Fibroblast of skin of back (primary cell): ENCODE measurements at regions not wholly inside any gene's neighbourhood (a gene's known extent, or its start where the extent isn't known, plus 50 kb on each side); places are given as distances from the start of the nearest gene placed in this dataset.
A peak's percentile ranks its signal among the peaks of the same experiment; 100 is the strongest.

Experiments used
- DNase-seq: peaks from one replicate; pipeline ENCODE4 v3.0.0-alpha.2; 2013

DNA sequence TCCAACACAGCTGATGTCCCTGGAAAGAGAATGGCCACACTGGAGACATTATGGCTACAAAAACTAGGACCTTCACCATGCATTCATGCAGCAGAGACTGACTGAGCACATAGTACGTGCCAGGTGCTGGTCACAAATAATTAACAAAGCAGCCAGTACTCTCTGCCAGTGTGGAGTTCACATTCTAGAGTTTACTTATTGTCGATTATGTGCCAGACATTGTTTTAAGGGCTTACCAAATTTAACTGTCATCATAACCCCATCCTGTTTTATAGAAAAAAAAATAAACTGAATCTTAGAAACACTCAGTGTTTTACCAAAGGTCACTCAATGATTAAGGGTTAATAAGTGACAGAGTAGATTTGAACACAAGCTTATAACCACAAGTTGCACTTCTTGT, 143.3 kb downstream of the RRAGC start:
- no peak for DNase-seq

DNA sequence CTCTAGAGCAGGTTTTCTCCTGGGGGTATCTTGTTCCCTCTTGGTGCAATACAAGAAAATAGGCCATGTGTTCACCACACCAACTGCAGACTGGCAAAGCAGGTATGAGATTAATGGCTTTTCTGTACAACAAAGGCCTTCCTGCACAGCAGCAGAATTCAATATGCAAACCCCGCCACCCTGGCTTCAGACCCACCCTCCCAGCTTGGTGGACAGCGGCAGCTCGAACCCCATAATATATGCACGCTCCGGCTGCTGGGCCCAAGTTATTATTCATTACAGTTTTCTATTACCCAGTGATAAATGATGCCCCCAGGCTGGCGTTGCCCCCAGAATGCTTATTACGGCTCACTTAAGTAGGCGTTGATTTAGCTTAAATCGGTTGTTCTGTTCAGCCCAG, 144.2 kb downstream of the RRAGC start:
- no peak for DNase-seq

DNA sequence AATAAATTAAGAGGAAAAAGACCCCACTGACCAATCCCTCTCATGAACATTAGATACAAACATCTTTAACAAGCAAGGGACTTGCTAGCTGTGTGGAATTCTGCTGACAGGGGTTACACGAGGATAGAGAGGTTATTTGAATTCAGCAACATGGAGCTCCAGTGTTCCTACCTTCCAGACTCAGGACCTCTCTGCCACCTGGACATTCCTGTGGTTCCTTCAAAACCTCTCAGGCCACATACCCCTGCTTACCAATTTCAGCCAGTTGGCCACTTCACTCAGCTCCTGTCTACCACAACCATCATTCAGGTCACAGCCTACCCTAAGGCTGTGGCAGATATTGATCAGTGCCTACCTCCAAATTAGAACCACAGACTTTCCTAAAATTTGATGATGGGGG, 147.5 kb downstream of the RRAGC start:
- DNase-seq = no peak

DNA sequence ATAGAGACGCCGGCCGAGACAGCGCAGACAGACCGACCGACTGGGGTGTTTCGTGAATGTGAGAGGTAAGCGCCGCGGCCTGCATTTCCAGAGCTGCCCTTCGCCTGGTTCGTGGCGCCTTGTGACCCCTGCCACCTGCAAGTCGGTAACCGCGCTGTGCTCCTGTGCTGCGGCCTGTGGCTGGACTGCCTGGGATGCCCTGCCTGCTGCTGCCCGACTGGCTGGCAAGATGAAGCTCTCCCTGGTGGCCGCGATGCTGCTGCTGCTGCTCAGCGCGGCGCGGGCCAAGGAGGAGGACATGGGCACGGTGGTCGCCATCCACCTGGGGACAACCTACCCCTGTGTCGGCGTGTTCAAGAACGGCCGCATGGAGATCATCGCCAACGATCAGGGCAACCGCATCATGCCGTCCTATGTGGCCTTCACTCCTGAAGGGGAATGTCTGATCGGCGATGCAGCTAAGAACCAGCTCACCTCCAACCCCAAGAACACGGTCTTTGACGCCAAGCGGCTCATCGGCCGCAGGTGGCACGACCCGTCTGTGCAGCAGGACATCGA, 150.8 kb downstream of the RRAGC start:
- no peak for DNase-seq

- DNase-seq = no peak
These were observed 158.5 kb downstream of the RRAGC start for GRCh38 chr1:38701088-38701487.

- DNase-seq = no peak
These were observed 159.5 kb downstream of the RRAGC start for GRCh38 chr1:38700077-38700470.

- DNase-seq = no peak
These were observed 160.1 kb downstream of the RRAGC start for GRCh38 chr1:38699330-38700076.

DNA sequence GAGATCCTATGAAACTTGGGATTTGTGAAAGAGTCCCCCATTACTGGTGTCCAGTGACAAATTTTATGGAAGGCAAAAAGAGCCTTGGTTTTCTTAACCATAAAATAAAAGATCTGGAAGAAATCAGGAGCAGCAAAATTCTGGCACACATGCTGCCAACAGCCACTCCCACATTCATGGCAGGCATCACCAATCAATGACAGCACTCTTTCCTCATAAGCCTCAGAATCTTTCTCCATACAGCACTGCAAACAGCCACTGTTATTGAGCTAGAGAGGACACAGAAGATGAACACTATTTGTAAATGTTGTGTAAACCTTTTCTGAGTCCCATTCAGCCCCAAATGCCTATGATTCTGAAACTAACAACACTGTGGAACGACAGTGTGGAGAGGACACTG, 162.2 kb downstream of the RRAGC start:
- DNase-seq = no peak

- DNase-seq = no peak
These were observed 163.2 kb downstream of the RRAGC start for GRCh38 chr1:38696371-38696770.

DNA sequence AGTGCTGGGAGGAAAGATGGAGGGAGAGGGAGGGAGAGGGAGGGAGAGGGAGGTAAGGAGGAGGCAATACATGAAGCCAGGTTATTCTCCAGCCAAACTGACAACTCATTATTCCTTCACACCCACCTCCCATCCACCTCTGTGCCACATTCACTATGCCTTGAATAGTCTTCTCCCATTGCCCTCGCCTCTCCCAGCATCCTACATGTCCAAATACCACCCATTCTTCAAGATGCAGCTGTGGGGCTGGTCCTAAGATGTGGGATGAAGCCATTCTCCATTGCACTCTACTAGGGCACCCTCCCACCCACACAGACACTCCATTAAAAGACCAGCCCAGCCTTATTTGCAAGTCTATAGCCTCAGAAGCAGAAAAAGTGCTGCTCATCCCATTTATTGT, 165.8 kb downstream of the RRAGC start:
- no peak for DNase-seq

GRCh38 chr1:38693031-38693430, 166.5 kb downstream of the RRAGC start:
- no peak for DNase-seq

DNA sequence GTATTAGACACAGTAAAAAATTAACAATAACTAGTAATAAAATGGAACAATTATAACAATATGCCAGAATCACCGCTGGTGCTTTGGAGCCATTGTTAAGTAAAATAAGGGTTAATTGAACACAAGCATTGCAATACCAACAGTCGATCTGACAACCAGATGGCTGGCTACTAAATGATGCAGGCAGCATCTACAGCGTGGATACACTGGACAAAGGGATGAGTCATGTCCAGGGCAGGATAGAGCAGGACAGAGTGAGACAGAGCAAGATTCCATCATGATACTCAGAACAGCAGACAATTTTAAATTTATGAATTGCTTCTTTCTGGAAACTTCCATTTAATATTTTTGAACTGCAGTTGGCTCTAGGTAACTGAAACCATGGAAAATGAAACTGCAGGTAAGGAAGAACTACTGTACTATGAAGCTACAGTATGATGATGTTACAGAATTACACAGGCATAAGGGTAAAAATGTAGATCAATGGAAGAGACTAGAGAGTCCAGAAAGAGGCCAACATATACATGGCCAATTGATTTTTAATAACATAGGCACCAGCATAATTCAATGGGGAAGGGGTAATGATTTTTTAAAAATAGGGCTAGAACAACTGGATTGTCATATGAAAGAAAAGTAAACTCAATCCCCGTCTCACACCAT, 168.7 kb downstream of the RRAGC start:
- DNase-seq = no peak

DNA sequence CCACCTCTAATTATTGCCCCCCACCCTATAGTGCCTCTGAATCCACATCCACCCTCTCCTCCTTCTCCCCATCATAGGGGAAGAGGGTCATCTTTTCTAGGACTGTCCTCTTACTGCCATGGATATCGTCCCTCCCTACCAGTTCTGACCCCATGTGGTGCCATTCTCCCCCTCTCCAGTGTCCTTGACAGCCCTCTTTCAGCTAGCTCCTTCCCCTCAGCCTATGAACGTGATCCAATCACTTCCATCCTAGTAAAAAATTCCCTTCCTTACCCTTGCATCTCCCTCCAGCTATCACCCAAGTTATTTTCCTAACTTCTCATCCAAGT, 172.7 kb downstream of the RRAGC start:
- DNase-seq = no peak

DNA sequence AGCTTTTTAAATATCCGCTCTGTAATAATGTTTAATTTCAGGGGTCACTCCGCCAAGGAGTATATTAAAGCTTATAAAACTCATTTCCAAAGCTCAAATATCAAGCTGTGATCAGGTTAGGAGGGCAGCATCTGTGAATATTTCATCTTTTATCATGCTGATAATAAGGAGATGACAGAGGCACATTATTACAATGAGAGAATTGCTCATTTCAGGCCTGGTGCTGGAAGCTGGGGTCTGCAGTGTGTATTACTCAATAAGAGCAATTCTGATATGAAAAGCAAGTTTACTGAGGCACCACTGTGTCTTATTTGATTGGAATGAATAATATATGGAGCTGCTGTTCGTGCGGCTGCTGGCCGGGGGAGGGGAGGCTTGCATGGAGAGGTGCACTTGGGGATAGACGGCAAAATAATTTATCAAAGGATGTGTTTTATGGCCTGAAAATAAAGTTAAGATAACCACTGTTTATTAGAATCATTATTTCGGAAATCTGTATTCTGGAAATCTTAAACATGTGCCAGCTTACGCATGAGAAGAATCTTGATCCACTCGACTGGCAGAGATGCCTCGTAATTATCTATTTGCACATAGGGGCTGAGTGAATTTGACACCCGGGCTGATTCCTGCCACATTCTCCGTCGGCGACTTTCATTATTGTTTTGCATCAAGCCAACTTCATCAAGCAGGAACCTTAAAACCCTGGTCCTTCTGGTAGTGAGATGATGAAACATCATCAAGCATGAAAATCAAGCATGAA, 173.2 kb downstream of the RRAGC start:
- no peak for DNase-seq

- DNase-seq = no peak
These were observed 174.2 kb downstream of the RRAGC start for GRCh38 chr1:38685388-38685787.

DNA sequence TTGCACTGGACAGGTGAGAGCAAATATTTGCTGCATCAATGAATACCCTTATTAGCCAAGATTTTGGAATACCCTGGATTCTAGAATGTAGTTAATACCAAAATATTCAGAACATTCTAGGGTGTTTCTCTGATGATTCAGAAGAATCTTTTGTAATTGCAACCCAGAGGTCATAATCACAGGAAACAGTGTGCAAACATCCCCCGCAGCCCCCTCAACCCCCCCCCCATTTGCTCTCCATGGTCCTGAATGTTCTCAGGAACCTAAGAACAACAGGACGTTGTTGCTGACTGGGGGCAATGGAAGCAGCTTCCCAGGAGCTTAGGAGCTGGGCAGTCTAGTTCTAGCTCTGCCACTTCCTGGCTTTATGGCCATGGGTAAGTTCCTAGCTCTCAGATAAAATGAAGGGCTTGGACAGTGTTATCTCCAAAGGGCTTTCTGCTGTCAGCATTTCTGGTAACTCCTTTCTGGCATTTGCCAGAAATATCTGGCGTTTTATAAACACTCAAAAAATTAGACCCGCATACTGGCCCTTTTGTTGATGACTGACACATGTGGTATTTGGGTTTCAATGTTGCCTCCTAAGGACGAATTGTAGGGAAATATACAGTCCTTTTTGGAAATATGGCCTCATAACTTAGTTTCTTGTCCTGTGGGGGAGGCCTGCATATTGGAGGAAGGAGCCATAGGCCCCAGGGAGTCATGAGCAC, 178.6 kb downstream of the RRAGC start:
- DNase-seq = peak; percentile 4

DNA sequence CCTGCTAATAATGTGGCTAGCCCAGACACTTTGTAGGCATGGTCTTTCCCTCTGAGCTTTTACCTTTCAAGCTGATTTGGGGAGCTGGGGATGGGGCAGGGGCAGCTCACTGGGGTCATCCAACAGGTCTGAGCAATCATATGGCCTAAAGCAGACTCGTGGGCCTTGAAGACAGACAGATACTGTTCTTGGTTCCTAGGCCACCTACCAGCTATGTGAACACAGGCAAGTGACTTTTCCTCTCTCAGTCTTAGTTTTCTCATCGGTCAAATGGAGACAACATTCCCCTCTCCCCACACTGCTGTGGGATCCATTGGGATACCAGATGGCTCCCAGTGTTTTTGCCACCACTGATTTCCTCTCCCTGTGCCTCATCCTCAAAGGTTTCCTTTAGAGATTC, 181.8 kb downstream of the RRAGC start:
- no peak for DNase-seq

DNA sequence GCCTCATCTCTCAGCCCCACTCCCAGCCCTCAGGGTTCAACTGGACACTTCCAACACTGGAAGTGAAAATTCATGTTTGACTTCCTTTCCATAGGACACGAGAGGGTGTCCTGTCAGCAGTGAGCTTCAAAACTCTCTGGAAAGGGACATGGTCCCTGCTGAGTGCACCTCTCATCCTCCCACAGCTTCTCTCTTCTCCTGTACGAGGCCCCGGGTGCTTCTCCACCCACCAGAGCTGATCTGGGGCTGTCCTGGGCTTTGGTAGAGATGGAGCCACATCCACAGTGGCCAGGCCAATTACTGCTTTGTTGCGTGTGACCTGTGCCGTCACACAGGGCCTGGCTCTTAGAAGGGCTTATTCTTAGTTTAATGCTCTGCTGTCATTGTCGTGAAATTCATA, 182.3 kb downstream of the RRAGC start:
- DNase-seq = no peak

DNA sequence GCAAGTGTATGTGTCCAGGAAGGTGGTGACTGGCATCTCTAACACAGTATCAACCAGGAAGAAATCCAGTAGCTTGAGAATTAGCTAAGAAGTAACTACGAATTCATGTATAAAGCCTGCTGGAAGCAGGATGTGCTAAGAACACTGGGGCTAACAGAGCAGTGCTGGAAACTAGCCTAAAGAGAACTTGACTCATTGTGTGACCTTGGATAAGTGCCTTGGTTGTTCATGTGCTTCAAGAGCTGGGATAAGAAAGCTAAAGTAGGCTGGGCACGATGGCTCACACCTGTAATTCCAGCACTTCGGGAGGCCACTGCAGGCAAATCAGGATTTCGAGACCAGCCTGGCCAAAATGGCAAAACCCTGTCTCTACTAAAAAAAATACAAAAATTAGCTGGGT, 186.9 kb downstream of the RRAGC start:
- no peak for DNase-seq

DNA sequence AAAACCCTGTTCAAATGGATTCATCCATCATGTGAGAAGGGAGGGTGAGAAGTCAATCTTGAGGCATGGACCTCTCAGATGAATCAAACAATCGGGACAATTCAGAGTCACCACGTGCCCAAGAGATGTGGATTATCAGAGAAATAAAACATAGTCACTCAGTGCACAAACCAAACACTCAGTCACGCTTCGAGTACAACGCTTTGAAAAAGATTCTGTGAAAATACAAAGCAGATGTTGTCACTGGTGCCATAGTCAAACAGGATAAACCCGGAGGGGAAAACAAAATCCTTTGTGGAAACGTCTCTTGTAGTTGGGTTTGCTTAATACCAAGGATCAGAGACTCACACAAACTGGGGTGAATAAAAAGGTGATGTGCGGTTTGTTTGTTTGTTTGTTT, 188.4 kb downstream of the RRAGC start:
- DNase-seq = no peak

GRCh38 chr1:38670544-38671122, 188.9 kb downstream of the RRAGC start:
- DNase-seq = no peak

- DNase-seq = no peak
These were observed 191.9 kb downstream of the RRAGC start for GRCh38 chr1:38667626-38668025.

- DNase-seq = no peak
These were observed 197.4 kb downstream of the RRAGC start for GRCh38 chr1:38662126-38662525.
